Fibroblast of gingiva (primary cell): ENCODE measurements at regions not wholly inside any gene's neighbourhood (a gene's known extent, or its start where the extent isn't known, plus 50 kb on each side); places are given as distances from the start of the nearest gene placed in this dataset.
"Not testable (repeated sequence)": the region's sequence is repeated elsewhere in the genome, so short reads cannot be mapped to it uniquely, and the experiment has no call there.

Experiments
- DNase-seq: peaks from one replicate; pipeline ENCODE4 v3.0.0-alpha.2; 2011; ENCODE audit warnings: low read depth

- peak; percentile 22 for DNase-seq
Measured at GRCh38 chr1:234902774-234903547, 225.7 kb downstream of the TOMM20 start.

- no peak for DNase-seq
Measured at GRCh38 chr1:234901491-234902049, 227.1 kb downstream of the TOMM20 start.

- no peak for DNase-seq
Measured at GRCh38 chr1:234900595-234900994, 228.0 kb downstream of the TOMM20 start.

- no peak for DNase-seq
Measured at GRCh38 chr1:234899730-234900072, 228.9 kb downstream of the TOMM20 start.

GRCh38 chr1:234899041-234899729, 229.5 kb downstream of the TOMM20 start:
- DNase-seq: peak; percentile 27

GRCh38 chr1:234898455-234899033, 230.1 kb downstream of the TOMM20 start:
- no peak for DNase-seq

GRCh38 chr1:234897754-234898454, 230.7 kb downstream of the TOMM20 start:
- no peak for DNase-seq

GRCh38 chr1:234897390-234897749, 231.3 kb downstream of the TOMM20 start:
- no peak for DNase-seq

GRCh38 chr1:234896477-234897389, 231.9 kb downstream of the TOMM20 start:
- DNase-seq: no peak

GRCh38 chr1:234893725-234894630, 234.7 kb downstream of the TOMM20 start:
- no peak for DNase-seq

- no peak for DNase-seq
Measured at GRCh38 chr1:234893359-234893724, 235.3 kb downstream of the TOMM20 start.

- DNase-seq: no peak
Measured at GRCh38 chr1:234892642-234893041, 236.0 kb downstream of the TOMM20 start.

GRCh38 chr1:234891427-234891826, 237.2 kb downstream of the TOMM20 start:
- DNase-seq: no peak

GRCh38 chr1:234889643-234890042, 239.0 kb downstream of the TOMM20 start:
- no peak for DNase-seq

- DNase-seq: not testable (repeated sequence)
Measured at GRCh38 chr1:234888247-234888646, 240.4 kb downstream of the TOMM20 start.

- DNase-seq: peak; percentile 29
Measured at GRCh38 chr1:234887016-234887900, 241.4 kb downstream of the TOMM20 start.

- no peak for DNase-seq
Measured at GRCh38 chr1:234886081-234886984, 242.3 kb downstream of the TOMM20 start.

- DNase-seq: no peak
Measured at GRCh38 chr1:234885601-234886000, 243.0 kb downstream of the TOMM20 start.
